Endothelial cell of umbilical vein (primary cell): ENCODE measurements at regions not wholly inside any gene's neighbourhood (a gene's known extent, or its start where the extent isn't known, plus 50 kb on each side); places are given as distances from the start of the nearest gene placed in this dataset.

Source experiments
- BruUV-seq: library from RNA; stranded (reverse); fragments of 400-500 nt; replicated peaks from 2 replicates; lab custom pipeline; 2021; lab: Mats Ljungman, UMichigan
- CTCF ChIA-PET: fragments of 300-600, 350-600 bp; sonication (Branson Sonifier 250); formaldehyde crosslinking; loops from one replicate; lab custom pipeline; 2021; ENCODE audit warnings: antibody characterized with exemption, inconsistent platforms; lab: Charles Lee
- POLR2A ChIA-PET: fragments of 300-600, 350-600 bp; sonication (Branson Sonifier 250); formaldehyde crosslinking; loops from one replicate; lab custom pipeline; 2021; ENCODE audit warnings: antibody characterized with exemption, inconsistent platforms; lab: Charles Lee
- DNase-seq: peaks from one replicate; pipeline ENCODE4 v3.0.0-alpha.2; 2011; ENCODE audit warnings: low read depth, low spot score
- FAIRE-seq: peaks from 2 replicates; lab custom pipeline; 2011; peaks lifted over from hg19 to GRCh38; lab: Jason Lieb, UNC
- H2AFZ ChIP-seq: 2 replicates; pipeline ENCODE4 v1.6.0; 2012; ENCODE audit warnings: low read depth, low read length, control low read depth, inconsistent platforms
- H3K27ac ChIP-seq: 2 replicates; pipeline ENCODE4 v1.5.1; 2011; ENCODE audit warnings: low read depth, mild to moderate bottlenecking, control low read depth, low read length, moderate library complexity; ENCODE audit not compliant: insufficient read depth
- H3K27me3 ChIP-seq, 2 experiments: 2 replicates each; pipeline versions ENCODE4 v1.6.0 to v1.6.1; 2011; ENCODE audit warnings: low read length in 2 of 2, mixed read lengths in 1 of 2; ENCODE audit not compliant: control insufficient read depth in 2 of 2, insufficient read depth in 2 of 2
- H3K36me3 ChIP-seq, 2 experiments: 2 replicates in 1 of 2; 3 replicates in 1 of 2; pipeline ENCODE4 v1.5.1; 2011; ENCODE audit warnings: low read length in 2 of 2, mild to moderate bottlenecking in 1 of 2, moderate library complexity in 1 of 2; ENCODE audit not compliant: control insufficient read depth in 2 of 2, insufficient read depth in 2 of 2; ENCODE audit errors: extremely low read depth in 1 of 2
- H3K4me1 ChIP-seq: 3 replicates; pipeline ENCODE4 v1.5.1; 2011; ENCODE audit warnings: mild to moderate bottlenecking, low read length; ENCODE audit not compliant: control insufficient read depth, insufficient read depth; ENCODE audit errors: extremely low read depth
- H3K4me2 ChIP-seq: 2 replicates; pipeline ENCODE4 v1.6.1; 2011; ENCODE audit warnings: low read length, control low read depth, mixed read lengths; ENCODE audit not compliant: insufficient read depth
- H3K4me3 ChIP-seq, 3 experiments: fragments of 200-600 bp in 1 of 3; sonication (generic), shearing (Covaris generic) in 1 of 3; replicated peaks in 1 of 3; 2 replicates each; pipeline ENCODE4 v1.5.1; 2011 to 2016; ENCODE audit warnings: control low read depth in 3 of 3, low read length in 3 of 3, mild to moderate bottlenecking in 2 of 3, inconsistent platforms in 1 of 3, low read depth in 1 of 3, moderate library complexity in 1 of 3; ENCODE audit not compliant: insufficient read depth in 1 of 3
- H3K79me2 ChIP-seq: 2 replicates; pipeline ENCODE4 v1.6.0; 2012; ENCODE audit warnings: low read length, inconsistent platforms; ENCODE audit not compliant: control insufficient read depth, insufficient read depth
- H3K9ac ChIP-seq: replicated peaks from 2 replicates; pipeline ENCODE3; 2011; ENCODE audit warnings: low read length, control low read depth; ENCODE audit not compliant: insufficient read depth; ENCODE audit errors: extremely low read depth
- H3K9me1 ChIP-seq: replicated peaks from 3 replicates; pipeline ENCODE4 v1.6.0; 2011; ENCODE audit warnings: mild to moderate bottlenecking, low read length; ENCODE audit not compliant: control insufficient read depth, insufficient read depth; ENCODE audit errors: extremely low read depth
- H3K9me3 ChIP-seq: replicated peaks from 2 replicates; pipeline ENCODE4 v1.5.1; 2012; ENCODE audit warnings: low read length, inconsistent platforms; ENCODE audit not compliant: control insufficient read depth, insufficient read depth
- H4K20me1 ChIP-seq: replicated peaks from 2 replicates; pipeline ENCODE3; 2011; ENCODE audit warnings: mild to moderate bottlenecking, low read length; ENCODE audit not compliant: control insufficient read depth, insufficient read depth; ENCODE audit errors: extremely low read depth
- FOS ChIP-seq: IDR thresholded peaks from 2 replicates; pipeline ENCODE4 v1.6.1; 2011; ENCODE audit warnings: mild to moderate bottlenecking, low read length, moderate library complexity, borderline replicate concordance; ENCODE audit not compliant: insufficient read depth
- GATA2 ChIP-seq: IDR thresholded peaks from 2 replicates; pipeline ENCODE4 v1.7.0; 2011; ENCODE audit warnings: low read depth, mild to moderate bottlenecking, moderate library complexity, mixed read lengths, low read length; ENCODE audit not compliant: insufficient read length, insufficient read depth
- JUN ChIP-seq: IDR thresholded peaks from 2 replicates; pipeline ENCODE4 v1.6.1; 2011; ENCODE audit warnings: borderline replicate concordance, low read depth; ENCODE audit not compliant: insufficient read length, insufficient read depth
- MYC ChIP-seq: IDR thresholded peaks from one replicate; pipeline ENCODE4 v1.6.1; 2011; ENCODE audit warnings: mild to moderate bottlenecking, low read depth, low read length
- POLR2AphosphoS5 ChIP-seq: IDR thresholded peaks from 2 replicates; pipeline ENCODE4 v1.6.1; 2012; ENCODE audit warnings: low read depth, mild to moderate bottlenecking, control low read depth, low read length, moderate library complexity; ENCODE audit not compliant: insufficient read depth
- dilution Hi-C: fragments of 300-500 bp; cut with MboI; formaldehyde crosslinking; loops from one replicate; pipeline ENCODE4 v1.15.0; 2019; ENCODE audit warnings: low sequenced_read_pairs; ENCODE audit not compliant: extremely low pct_ligation_motif_present
- intact Hi-C: fragments of 100-400 bp; cut with micrococcal nuclease; formaldehyde crosslinking; loops from one replicate; pipeline ENCODE4 v1.10.0; 2022
- TF ChIP-seq, protein P1 (sequence below), 2 donors: IDR thresholded peaks; 1 replicate in 1 of 2; 2 replicates in 1 of 2; pipeline ENCODE4 v1.5.1; 2011; ENCODE audit warnings: low read length in 2 of 2, mild to moderate bottlenecking in 2 of 2, moderate library complexity in 2 of 2, control low read depth in 1 of 2, inconsistent platforms in 1 of 2, low read depth in 1 of 2; ENCODE audit not compliant: insufficient read depth in 1 of 2; ENCODE audit errors: extremely low read depth in 1 of 2
- TF ChIP-seq, protein P2 (sequence below): IDR thresholded peaks from 2 replicates; pipeline ENCODE4 v1.6.1; 2011; ENCODE audit not compliant: insufficient read depth, insufficient read length

DNA sequence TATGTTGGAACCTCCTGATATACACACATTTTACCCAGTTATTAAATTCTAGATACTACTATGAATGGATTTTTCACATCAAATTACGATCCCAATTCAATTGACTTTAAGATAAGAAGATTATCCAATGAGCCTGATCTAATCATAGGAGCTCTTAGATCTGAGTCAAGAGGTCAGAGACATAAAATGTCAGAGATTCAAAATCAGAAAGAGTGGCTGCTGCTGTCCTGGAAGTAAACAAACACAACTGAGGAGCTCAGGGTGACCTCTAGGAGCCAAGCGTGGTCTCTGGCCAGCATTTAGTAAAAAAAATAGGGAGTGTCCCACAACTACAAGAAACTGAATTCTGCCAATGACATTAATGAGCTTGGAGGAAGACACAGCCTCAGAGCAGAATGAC, 557.1 kb upstream of the CBLB start:
- no peak overlapping the region for H3K4me3 ChIP-seq
- no peak overlapping the region for H3K27ac ChIP-seq
- no peaks in the 10 kb centered on the region for H3K36me3 ChIP-seq
- FAIRE-seq (no peak), DNase-seq (no peak)
- H3K79me2 ChIP-seq, result no peaks in the 10 kb centered on the region
- no TSS peak for BruUV-seq
- H3K4me2 ChIP-seq, result no peak overlapping the region
- H3K9me3 ChIP-seq, result no peaks in the 10 kb centered on the region
- dilution Hi-C loops (no loop called here), intact Hi-C loops (no loop called here)
- CTCF ChIA-PET, result no interaction called here
- TF ChIP-seq GATA2 (no peak), FOS (no peak), JUN (no peak), MYC (no peak), POLR2AphosphoS5 (no peak)
- TF ChIP-seq, protein P1, sequence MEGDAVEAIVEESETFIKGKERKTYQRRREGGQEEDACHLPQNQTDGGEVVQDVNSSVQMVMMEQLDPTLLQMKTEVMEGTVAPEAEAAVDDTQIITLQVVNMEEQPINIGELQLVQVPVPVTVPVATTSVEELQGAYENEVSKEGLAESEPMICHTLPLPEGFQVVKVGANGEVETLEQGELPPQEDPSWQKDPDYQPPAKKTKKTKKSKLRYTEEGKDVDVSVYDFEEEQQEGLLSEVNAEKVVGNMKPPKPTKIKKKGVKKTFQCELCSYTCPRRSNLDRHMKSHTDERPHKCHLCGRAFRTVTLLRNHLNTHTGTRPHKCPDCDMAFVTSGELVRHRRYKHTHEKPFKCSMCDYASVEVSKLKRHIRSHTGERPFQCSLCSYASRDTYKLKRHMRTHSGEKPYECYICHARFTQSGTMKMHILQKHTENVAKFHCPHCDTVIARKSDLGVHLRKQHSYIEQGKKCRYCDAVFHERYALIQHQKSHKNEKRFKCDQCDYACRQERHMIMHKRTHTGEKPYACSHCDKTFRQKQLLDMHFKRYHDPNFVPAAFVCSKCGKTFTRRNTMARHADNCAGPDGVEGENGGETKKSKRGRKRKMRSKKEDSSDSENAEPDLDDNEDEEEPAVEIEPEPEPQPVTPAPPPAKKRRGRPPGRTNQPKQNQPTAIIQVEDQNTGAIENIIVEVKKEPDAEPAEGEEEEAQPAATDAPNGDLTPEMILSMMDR (IDR thresholded peaks at IDR 0.05; ENCODE audit: extremely low read depth in 1 of 2, insufficient read depth in 1 of 2, low read depth in 1 of 2, low read length in 2 of 2), result no peak
- TF ChIP-seq, protein P2, sequence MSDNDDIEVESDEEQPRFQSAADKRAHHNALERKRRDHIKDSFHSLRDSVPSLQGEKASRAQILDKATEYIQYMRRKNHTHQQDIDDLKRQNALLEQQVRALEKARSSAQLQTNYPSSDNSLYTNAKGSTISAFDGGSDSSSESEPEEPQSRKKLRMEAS, result no peak
- no peak overlapping the region for H3K9ac ChIP-seq
- no peak overlapping the region for H2AFZ ChIP-seq
- H3K4me1 ChIP-seq, result no peaks in the 10 kb centered on the region
- no peaks in the 10 kb centered on the region for H4K20me1 ChIP-seq
- no peaks in the 10 kb centered on the region for H3K27me3 ChIP-seq
- POLR2A ChIA-PET, result no interaction called here
- H3K9me1 ChIP-seq, result no peaks in the 10 kb centered on the region
